K562 (cell line): ENCODE measurements at regions not wholly inside any gene's neighbourhood (a gene's known extent, or its start where the extent isn't known, plus 50 kb on each side); places are given as distances from the start of the nearest gene placed in this dataset.

ENCODE experiments used
- ATAC-seq: fragments of 200-7000 bp; cut with Tn5 transposase; 3 replicates; pipeline ENCODE4 v1.9.1; 2020; ENCODE audit warnings: moderate library complexity
- BruUV-seq: library from RNA; stranded (reverse); fragments of 400-500 nt; replicated peaks from 2 replicates; lab custom pipeline; 2021; lab: Mats Ljungman, UMichigan
- CTCF ChIA-PET: fragments of 300-600 bp; formaldehyde crosslinking; extraction: SDS; loops from one replicate; lab custom pipeline; 2021; ENCODE audit warnings: low intra/inter-chr PET ratio; lab: Yijun Ruan, JAX
- POLR2A ChIA-PET: fragments of 300-600, 350-650 bp; sonication (Branson Sonifier 250); formaldehyde crosslinking; extraction: SDS; loops from one replicate; lab custom pipeline; 2021; ENCODE audit warnings: antibody characterized with exemption, inconsistent platforms; lab: Yijun Ruan, JAX
- DNase-seq, 4 experiments: peaks; one replicate each; pipeline versions ENCODE4 v3.0.0 to v3.0.0-alpha.2; 2011 to 2018; ENCODE audit warnings: low spot score in 3 of 4, mixed read lengths in 3 of 4; ENCODE audit errors: extremely low read depth in 1 of 4
- FAIRE-seq: peaks from 2 replicates; lab custom pipeline; 2011; peaks lifted over from hg19 to GRCh38; lab: Jason Lieb, UNC
- H2AFZ ChIP-seq: 2 replicates; pipeline ENCODE4 v1.6.0; 2011; ENCODE audit warnings: low read depth, low read length, control low read depth, inconsistent platforms
- H3K27ac ChIP-seq: fragments of 200-600 bp; 3 replicates; pipeline ENCODE4 v1.8.0; 2011; ENCODE audit warnings: low read depth, mild to moderate bottlenecking, control low read depth, inconsistent platforms, low read length, moderate library complexity, mixed read lengths; ENCODE audit errors: extremely low read depth
- H3K27me3 ChIP-seq, 2 experiments: fragments of 300-600 bp in 1 of 2; 2 replicates in 1 of 2; 3 replicates in 1 of 2; pipeline versions ENCODE4 v1.6.0 to v1.8.0; 2011; ENCODE audit warnings: inconsistent platforms in 2 of 2, low read length in 2 of 2, mild to moderate bottlenecking in 1 of 2, mixed read lengths in 1 of 2, moderate library complexity in 1 of 2; ENCODE audit not compliant: control insufficient read depth in 2 of 2, insufficient read depth in 2 of 2
- H3K36me3 ChIP-seq: fragments of 300-600 bp; 3 replicates; pipeline ENCODE4 v1.8.0; 2011; ENCODE audit warnings: mild to moderate bottlenecking, low read length, inconsistent platforms; ENCODE audit not compliant: control insufficient read depth, insufficient read depth
- H3K4me1 ChIP-seq, 2 experiments: fragments of 200-600 bp in 1 of 2; replicated peaks in 1 of 2; 2 replicates in 1 of 2; 3 replicates in 1 of 2; pipeline versions ENCODE4 v1.5.1 to v1.8.0; 2011; ENCODE audit warnings: inconsistent platforms in 2 of 2, low read length in 2 of 2, mild to moderate bottlenecking in 1 of 2, mixed read lengths in 1 of 2, moderate library complexity in 1 of 2; ENCODE audit not compliant: control insufficient read depth in 2 of 2, insufficient read depth in 2 of 2
- H3K4me2 ChIP-seq: 2 replicates; pipeline ENCODE4 v1.6.1; 2011; ENCODE audit warnings: low read length, control low read depth, inconsistent platforms, mixed read lengths; ENCODE audit not compliant: insufficient read depth
- H3K4me3 ChIP-seq: fragments of 200-600 bp; sonication (generic), shearing (Covaris generic); 2 replicates; pipeline ENCODE4 v1.5.1; 2016; ENCODE audit warnings: control low read depth, inconsistent platforms
- H3K79me2 ChIP-seq: fragments of 200-600 bp; 3 replicates; pipeline ENCODE4 v1.8.0; 2011; ENCODE audit warnings: low read length, inconsistent platforms; ENCODE audit not compliant: control insufficient read depth, insufficient read depth
- H3K9ac ChIP-seq, 2 experiments: 2 replicates each; pipeline versions ENCODE4 v1.6.0 to v1.6.1; 2011; ENCODE audit warnings: low read depth in 2 of 2, low read length in 2 of 2, control low read depth in 1 of 2, inconsistent platforms in 1 of 2, mild to moderate bottlenecking in 1 of 2, mixed read lengths in 1 of 2; ENCODE audit not compliant: insufficient read depth in 1 of 2
- H3K9me1 ChIP-seq: one replicate; pipeline ENCODE4 v1.6.0; 2011; ENCODE audit warnings: inconsistent platforms, mild to moderate bottlenecking, low read length, moderate library complexity; ENCODE audit not compliant: control insufficient read depth, insufficient read depth
- H3K9me3 ChIP-seq: replicated peaks from 2 replicates; pipeline ENCODE4 v1.5.1; 2011; ENCODE audit warnings: low read depth, low read length, inconsistent platforms; ENCODE audit not compliant: control insufficient read depth, insufficient read depth
- H4K20me1 ChIP-seq: replicated peaks from 2 replicates; pipeline ENCODE4 v1.6.1; 2011; ENCODE audit warnings: low read length, inconsistent platforms, mixed read lengths; ENCODE audit not compliant: control insufficient read depth, insufficient read depth
- EHMT2 ChIP-seq: fragments of 450-650 bp; IDR thresholded peaks from 2 replicates; pipeline ENCODE4 v1.6.1; 2018; ENCODE audit warnings: antibody characterized with exemption
- ZNF274 ChIP-seq: IDR thresholded peaks from 2 replicates; pipeline ENCODE4 v1.6.1; 2011; ENCODE audit warnings: low read depth, mild to moderate bottlenecking, low read length, moderate library complexity, borderline replicate concordance
- in situ Hi-C: fragments of 300-500 bp; cut with MboI; formaldehyde crosslinking; loops from 4 replicates; pipeline ENCODE4 v1.15.0; 2018; ENCODE audit warnings: inconsistent platforms, mixed read lengths
- intact Hi-C: fragments of 100-400 bp; cut with micrococcal nuclease; formaldehyde crosslinking; loops from 2 replicates; pipeline ENCODE4 v1.14.2; 2022
- TF ChIP-seq, protein P1 (sequence below): fragments of 250-450 bp; sonication (Bioruptor Pico); IDR thresholded peaks from 2 replicates; pipeline ENCODE4 v1.8.0; 2021; ENCODE audit warnings: moderate library complexity, mild to moderate bottlenecking, inconsistent platforms
- TF ChIP-seq, protein P2 (sequence below), 2 experiments: fragments of 450-650 bp in 1 of 2; sonication (generic) in 1 of 2; formaldehyde crosslinking in 1 of 2; IDR thresholded peaks in 1 of 2; conservative IDR thresholded peaks in 1 of 2; 2 replicates each; pipeline versions ENCODE4 v1.6.1 to v1.8.1; 2016 to 2023; ENCODE audit warnings: mild to moderate bottlenecking in 2 of 2, moderate library complexity in 2 of 2, inconsistent platforms in 1 of 2, missing genetic modification reagents in 1 of 2
- TF ChIP-seq, protein P3 (sequence below): sonication (generic); formaldehyde crosslinking; IDR thresholded peaks from 2 replicates; pipeline ENCODE4 v1.8.1; 2023; ENCODE audit warnings: mild to moderate bottlenecking, missing genetic modification reagents, moderate library complexity

DNA sequence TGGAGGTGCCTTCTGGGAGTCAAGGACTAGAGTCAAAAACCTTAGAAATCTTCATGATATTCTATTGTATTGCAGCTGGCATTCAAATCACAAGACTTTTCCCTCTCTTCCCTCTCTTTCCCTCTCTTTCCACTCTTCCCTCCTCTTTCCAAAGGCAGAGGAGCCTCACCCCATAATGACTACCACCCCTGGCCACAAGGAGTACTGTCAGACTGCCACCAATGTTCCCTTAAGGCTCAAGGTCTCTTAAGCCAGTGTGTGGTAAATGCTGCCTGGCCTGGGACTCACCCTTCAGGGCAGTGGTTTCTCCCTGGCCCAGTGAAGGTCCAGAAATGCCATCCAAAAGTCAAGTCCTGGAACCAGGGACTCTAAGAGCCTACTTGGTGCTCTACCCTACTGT lies 605.9 kb upstream of the PKDCC start:
- H3K36me3 ChIP-seq = no peaks in the 10 kb centered on the region
- no peak overlapping the region for H3K27ac ChIP-seq
- BruUV-seq = no TSS peak
- TF ChIP-seq, protein P1, sequence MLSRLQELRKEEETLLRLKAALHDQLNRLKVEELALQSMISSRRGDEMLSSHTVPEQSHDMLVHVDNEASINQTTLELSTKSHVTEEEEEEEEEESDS = no peak
- TF ChIP-seq EHMT2 (no peak), ZNF274 (no peak)
- TF ChIP-seq, protein P2, sequence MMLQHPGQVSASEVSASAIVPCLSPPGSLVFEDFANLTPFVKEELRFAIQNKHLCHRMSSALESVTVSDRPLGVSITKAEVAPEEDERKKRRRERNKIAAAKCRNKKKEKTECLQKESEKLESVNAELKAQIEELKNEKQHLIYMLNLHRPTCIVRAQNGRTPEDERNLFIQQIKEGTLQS (IDR thresholded peaks at IDR 0.05) = no peak
- TF ChIP-seq, protein P2 (CRISPR knock-in tag; conservative IDR thresholded peaks at IDR 0.05) = no peak
- TF ChIP-seq, protein P3, sequence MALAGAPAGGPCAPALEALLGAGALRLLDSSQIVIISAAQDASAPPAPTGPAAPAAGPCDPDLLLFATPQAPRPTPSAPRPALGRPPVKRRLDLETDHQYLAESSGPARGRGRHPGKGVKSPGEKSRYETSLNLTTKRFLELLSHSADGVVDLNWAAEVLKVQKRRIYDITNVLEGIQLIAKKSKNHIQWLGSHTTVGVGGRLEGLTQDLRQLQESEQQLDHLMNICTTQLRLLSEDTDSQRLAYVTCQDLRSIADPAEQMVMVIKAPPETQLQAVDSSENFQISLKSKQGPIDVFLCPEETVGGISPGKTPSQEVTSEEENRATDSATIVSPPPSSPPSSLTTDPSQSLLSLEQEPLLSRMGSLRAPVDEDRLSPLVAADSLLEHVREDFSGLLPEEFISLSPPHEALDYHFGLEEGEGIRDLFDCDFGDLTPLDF = no peak
- POLR2A ChIA-PET = no interaction called here
- no peak overlapping the region for H2AFZ ChIP-seq
- intact Hi-C loops = no loop called here
- no peaks in the 10 kb centered on the region for H3K9me3 ChIP-seq
- H3K9me1 ChIP-seq = no peaks in the 10 kb centered on the region
- H3K4me1 ChIP-seq = no peaks in the 10 kb centered on the region
- in situ Hi-C loops = no loop called here
- ATAC-seq (no peak), DNase-seq (no peak), FAIRE-seq (no peak)
- no peak overlapping the region for H3K4me3 ChIP-seq
- no peak overlapping the region for H3K4me2 ChIP-seq
- no peaks in the 10 kb centered on the region for H3K79me2 ChIP-seq
- H3K27me3 ChIP-seq = no peaks in the 10 kb centered on the region
- CTCF ChIA-PET = no interaction called here
- H3K9ac ChIP-seq = no peak overlapping the region
- no peaks in the 10 kb centered on the region for H4K20me1 ChIP-seq
